ENCODE measurements at regions not wholly inside any gene's neighbourhood (a gene's known extent, or its start where the extent isn't known, plus 50 kb on each side); places are given as distances from the start of the nearest gene placed in this dataset.

GRCh38 chr2:120465701-120465988, 119.7 kb downstream of the INHBB start (continued):
- TF ChIP-seq CTCF (IDR thresholded peaks at IDR 0.05 in 2 of 3, conservative IDR thresholded peaks at IDR 0.05 in 1 of 3; ENCODE audit: control insufficient read depth in 2 of 3, extremely low read depth in 1 of 3, insufficient read depth in 1 of 3, low read depth in 3 of 3, low read length in 3 of 3), result no peak
- TF ChIP-seq ZBTB11 (CRISPR knock-in tag; IDR thresholded peaks at IDR 0.05), result no peak
- TF ChIP-seq NR2C2 (IDR thresholded peaks at IDR 0.05; ENCODE audit: borderline replicate concordance, control insufficient read depth, insufficient read length, low read depth), result no peak
- TF ChIP-seq SUZ12 (IDR thresholded peaks at IDR 0.05; ENCODE audit: unreplicated experiment), result no peak
- no peak for TF ChIP-seq POLR2AphosphoS5 (IDR thresholded peaks at IDR 0.05; ENCODE audit: low read length)
- no peak for TF ChIP-seq MYB (IDR thresholded peaks at IDR 0.05; ENCODE audit: borderline replicate concordance, low read depth, low read length)
- no peak for TF ChIP-seq POU2F2 (IDR thresholded peaks at IDR 0.05; ENCODE audit: borderline replicate concordance, low read depth, low read length)

Data from GM12878 (cell line).